Neural cell (in vitro differentiated cells): ENCODE measurements at regions not wholly inside any gene's neighbourhood (a gene's known extent, or its start where the extent isn't known, plus 50 kb on each side); places are given as distances from the start of the nearest gene placed in this dataset.

Source experiments
- H2AFZ ChIP-seq: fragments of 200-600, 300-800 bp; sonication (generic), shearing (Covaris generic); 2 replicates; pipeline ENCODE4 v1.6.0; 2014; ENCODE audit warnings: low read depth, mild to moderate bottlenecking, antibody characterized with exemption, low read length, moderate library complexity
- H3F3A ChIP-seq: fragments of 200-600 bp; shearing (Covaris generic); 2 replicates; pipeline ENCODE4 v1.6.1; 2016; ENCODE audit warnings: mild to moderate bottlenecking, moderate library complexity, mixed read lengths, antibody characterized with exemption, low read length; ENCODE audit not compliant: insufficient read depth, poor library complexity, severe bottlenecking
- H3K27ac ChIP-seq: fragments of 200-600, 300-800 bp; sonication (generic), shearing (Covaris generic); 2 replicates; pipeline ENCODE4 v1.5.1; 2014; ENCODE audit warnings: mild to moderate bottlenecking, low read length, moderate library complexity
- H3K27me3 ChIP-seq: fragments of 300-800, 200-600 bp; sonication (generic), shearing (Covaris generic); 2 replicates; pipeline ENCODE4 v1.6.0; 2014; ENCODE audit warnings: mild to moderate bottlenecking, low read depth, low read length, moderate library complexity; ENCODE audit not compliant: insufficient read depth
- H3K36me3 ChIP-seq: fragments of 300-800, 200-600 bp; sonication (generic), shearing (Covaris generic); 2 replicates; pipeline ENCODE4 v1.5.1; 2014; ENCODE audit warnings: mild to moderate bottlenecking, antibody characterized with exemption, low read length, moderate library complexity; ENCODE audit not compliant: insufficient read depth
- H3K4me2 ChIP-seq: fragments of 300-800, 200-600 bp; sonication (generic), shearing (Covaris generic); 2 replicates; pipeline ENCODE4 v1.6.0; 2014; ENCODE audit warnings: mild to moderate bottlenecking, low read length
- H3K4me3 ChIP-seq: fragments of 300-800, 200-600 bp; sonication (generic), shearing (Covaris generic); 2 replicates; pipeline ENCODE4 v1.5.1; 2014; ENCODE audit warnings: mild to moderate bottlenecking, low read length, moderate library complexity
- H3K79me2 ChIP-seq: fragments of 200-600 bp; shearing (Covaris generic); replicated peaks from 2 replicates; pipeline ENCODE4 v1.6.0; 2014; ENCODE audit warnings: mild to moderate bottlenecking, low read length, moderate library complexity; ENCODE audit not compliant: insufficient read depth
- H3K9ac ChIP-seq: fragments of 300-800, 200-600 bp; sonication (generic), shearing (Covaris generic); 2 replicates; pipeline ENCODE4 v1.6.1; 2016; ENCODE audit warnings: mild to moderate bottlenecking, low read length, mixed read lengths
- H3K9me2 ChIP-seq: fragments of 200-600 bp; shearing (Covaris generic); 2 replicates; pipeline ENCODE4 v1.6.1; 2016; ENCODE audit warnings: mild to moderate bottlenecking, low read length, mixed read lengths; ENCODE audit not compliant: insufficient read depth
- H3K9me3 ChIP-seq: fragments of 200-600, 300-800 bp; sonication (generic), shearing (Covaris generic); 2 replicates; pipeline ENCODE4 v1.6.1; 2016; ENCODE audit warnings: mild to moderate bottlenecking, mixed run types, low read length, moderate library complexity, mixed read lengths
- H4K20me1 ChIP-seq: fragments of 200-600 bp; shearing (Covaris generic); 2 replicates; pipeline ENCODE4 v1.6.1; 2016; ENCODE audit warnings: mild to moderate bottlenecking, mixed run types; ENCODE audit not compliant: insufficient read depth
- EP300 ChIP-seq: fragments of 450-650 bp; conservative IDR thresholded peaks from 2 replicates; pipeline ENCODE4 v1.6.1; 2014; ENCODE audit warnings: antibody characterized with exemption, mild to moderate bottlenecking, moderate library complexity; ENCODE audit not compliant: poor library complexity, severe bottlenecking
- EZH2 ChIP-seq: fragments of 200-600, 300-800 bp; shearing (Covaris generic), sonication (generic); IDR thresholded peaks from 2 replicates; pipeline ENCODE4 v1.6.1; 2014; ENCODE audit warnings: antibody characterized with exemption, low read length, borderline replicate concordance, mild to moderate bottlenecking; ENCODE audit not compliant: insufficient read depth, poor library complexity, severe bottlenecking
- MXI1 ChIP-seq: fragments of 450-650 bp; conservative IDR thresholded peaks from 2 replicates; pipeline ENCODE4 v1.6.1; 2014; ENCODE audit warnings: antibody characterized with exemption, mild to moderate bottlenecking; ENCODE audit not compliant: poor library complexity, severe bottlenecking
- POLR2AphosphoS5 ChIP-seq: IDR thresholded peaks from 2 replicates; pipeline ENCODE4 v1.6.1; 2012
- RAD21 ChIP-seq: fragments of 450-650 bp; conservative IDR thresholded peaks from 2 replicates; pipeline ENCODE4 v1.6.1; 2014; ENCODE audit warnings: antibody characterized with exemption, mild to moderate bottlenecking, moderate library complexity
- SMC3 ChIP-seq: fragments of 450-650 bp; conservative IDR thresholded peaks from 2 replicates; pipeline ENCODE4 v1.6.1; 2014; ENCODE audit warnings: antibody characterized with exemption, mild to moderate bottlenecking, moderate library complexity; ENCODE audit not compliant: poor library complexity
- TAF1 ChIP-seq: IDR thresholded peaks from 2 replicates; pipeline ENCODE4 v1.6.1; 2012; ENCODE audit warnings: low read depth
- TF ChIP-seq, protein P1 (sequence below): fragments of 450-650 bp; IDR thresholded peaks from 2 replicates; pipeline ENCODE4 v1.5.1; 2014; ENCODE audit warnings: antibody characterized with exemption, mild to moderate bottlenecking, moderate library complexity; ENCODE audit not compliant: poor library complexity, severe bottlenecking
- TF ChIP-seq, protein P2 (sequence below): IDR thresholded peaks from 2 replicates; pipeline ENCODE4 v1.6.1; 2012; ENCODE audit warnings: borderline replicate concordance

DNA sequence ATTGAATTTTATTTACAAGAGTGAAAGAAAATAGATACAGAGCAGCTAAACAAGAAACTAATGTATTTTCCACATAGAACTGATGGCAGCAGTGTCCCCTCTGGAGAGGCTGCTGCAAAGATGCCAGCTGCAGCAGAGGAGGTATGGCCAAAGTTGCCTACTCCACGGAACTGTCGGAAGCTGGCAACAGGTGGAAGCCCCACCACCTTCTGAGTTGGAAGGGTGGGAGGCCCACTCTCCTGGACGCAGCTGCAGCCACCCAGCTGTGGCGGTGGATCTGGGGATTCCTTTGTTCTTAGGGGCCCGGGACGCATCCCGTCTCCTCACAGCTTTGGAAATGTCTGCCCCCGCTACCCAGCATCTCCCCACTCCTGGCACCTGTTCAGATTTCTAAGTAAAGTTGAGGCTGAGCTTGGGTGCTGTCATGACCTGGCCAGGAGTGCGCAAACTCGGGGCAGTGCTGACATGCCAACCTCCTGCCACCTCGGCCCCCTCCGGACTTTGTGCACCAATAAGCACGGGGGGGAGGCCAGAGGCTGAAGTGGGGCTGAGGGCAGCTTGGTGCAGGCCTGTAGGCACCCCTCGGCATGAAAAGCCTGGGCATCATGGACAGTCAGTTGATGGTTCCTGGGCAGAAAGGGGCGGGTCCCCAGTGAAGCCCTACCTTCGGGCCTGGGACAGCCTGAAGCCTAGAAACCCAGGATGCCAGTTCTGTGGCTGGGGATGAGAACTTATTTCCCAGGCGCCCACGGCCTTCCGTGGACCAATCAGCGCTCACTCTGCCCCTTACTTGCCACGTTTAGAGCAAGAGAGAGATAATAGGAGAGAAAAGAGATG is 1071.4 kb downstream of the JRKL start:
- H3K36me3 ChIP-seq = no peaks in the 10 kb centered on the region
- H3K4me3 ChIP-seq = no peak overlapping the region
- H3K27ac ChIP-seq = no peak overlapping the region
- no peaks in the 10 kb centered on the region for H3K9me2 ChIP-seq
- H3K79me2 ChIP-seq = no peaks in the 10 kb centered on the region
- no peaks in the 10 kb centered on the region for H3K27me3 ChIP-seq
- TF ChIP-seq SMC3 (no peak), RAD21 (no peak), MXI1 (no peak), TAF1 (no peak), EP300 (no peak), EZH2 (no peak), POLR2AphosphoS5 (no peak)
- TF ChIP-seq, protein P1, sequence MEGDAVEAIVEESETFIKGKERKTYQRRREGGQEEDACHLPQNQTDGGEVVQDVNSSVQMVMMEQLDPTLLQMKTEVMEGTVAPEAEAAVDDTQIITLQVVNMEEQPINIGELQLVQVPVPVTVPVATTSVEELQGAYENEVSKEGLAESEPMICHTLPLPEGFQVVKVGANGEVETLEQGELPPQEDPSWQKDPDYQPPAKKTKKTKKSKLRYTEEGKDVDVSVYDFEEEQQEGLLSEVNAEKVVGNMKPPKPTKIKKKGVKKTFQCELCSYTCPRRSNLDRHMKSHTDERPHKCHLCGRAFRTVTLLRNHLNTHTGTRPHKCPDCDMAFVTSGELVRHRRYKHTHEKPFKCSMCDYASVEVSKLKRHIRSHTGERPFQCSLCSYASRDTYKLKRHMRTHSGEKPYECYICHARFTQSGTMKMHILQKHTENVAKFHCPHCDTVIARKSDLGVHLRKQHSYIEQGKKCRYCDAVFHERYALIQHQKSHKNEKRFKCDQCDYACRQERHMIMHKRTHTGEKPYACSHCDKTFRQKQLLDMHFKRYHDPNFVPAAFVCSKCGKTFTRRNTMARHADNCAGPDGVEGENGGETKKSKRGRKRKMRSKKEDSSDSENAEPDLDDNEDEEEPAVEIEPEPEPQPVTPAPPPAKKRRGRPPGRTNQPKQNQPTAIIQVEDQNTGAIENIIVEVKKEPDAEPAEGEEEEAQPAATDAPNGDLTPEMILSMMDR = no peak
- TF ChIP-seq, protein P2, sequence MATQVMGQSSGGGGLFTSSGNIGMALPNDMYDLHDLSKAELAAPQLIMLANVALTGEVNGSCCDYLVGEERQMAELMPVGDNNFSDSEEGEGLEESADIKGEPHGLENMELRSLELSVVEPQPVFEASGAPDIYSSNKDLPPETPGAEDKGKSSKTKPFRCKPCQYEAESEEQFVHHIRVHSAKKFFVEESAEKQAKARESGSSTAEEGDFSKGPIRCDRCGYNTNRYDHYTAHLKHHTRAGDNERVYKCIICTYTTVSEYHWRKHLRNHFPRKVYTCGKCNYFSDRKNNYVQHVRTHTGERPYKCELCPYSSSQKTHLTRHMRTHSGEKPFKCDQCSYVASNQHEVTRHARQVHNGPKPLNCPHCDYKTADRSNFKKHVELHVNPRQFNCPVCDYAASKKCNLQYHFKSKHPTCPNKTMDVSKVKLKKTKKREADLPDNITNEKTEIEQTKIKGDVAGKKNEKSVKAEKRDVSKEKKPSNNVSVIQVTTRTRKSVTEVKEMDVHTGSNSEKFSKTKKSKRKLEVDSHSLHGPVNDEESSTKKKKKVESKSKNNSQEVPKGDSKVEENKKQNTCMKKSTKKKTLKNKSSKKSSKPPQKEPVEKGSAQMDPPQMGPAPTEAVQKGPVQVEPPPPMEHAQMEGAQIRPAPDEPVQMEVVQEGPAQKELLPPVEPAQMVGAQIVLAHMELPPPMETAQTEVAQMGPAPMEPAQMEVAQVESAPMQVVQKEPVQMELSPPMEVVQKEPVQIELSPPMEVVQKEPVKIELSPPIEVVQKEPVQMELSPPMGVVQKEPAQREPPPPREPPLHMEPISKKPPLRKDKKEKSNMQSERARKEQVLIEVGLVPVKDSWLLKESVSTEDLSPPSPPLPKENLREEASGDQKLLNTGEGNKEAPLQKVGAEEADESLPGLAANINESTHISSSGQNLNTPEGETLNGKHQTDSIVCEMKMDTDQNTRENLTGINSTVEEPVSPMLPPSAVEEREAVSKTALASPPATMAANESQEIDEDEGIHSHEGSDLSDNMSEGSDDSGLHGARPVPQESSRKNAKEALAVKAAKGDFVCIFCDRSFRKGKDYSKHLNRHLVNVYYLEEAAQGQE = no peak
- no peak overlapping the region for H2AFZ ChIP-seq
- no peaks in the 10 kb centered on the region for H4K20me1 ChIP-seq
- no peak overlapping the region for H3K4me2 ChIP-seq
- H3K9me3 ChIP-seq = no peaks in the 10 kb centered on the region
- no peak overlapping the region for H3K9ac ChIP-seq
- no peaks in the 10 kb centered on the region for H3F3A ChIP-seq

DNA sequence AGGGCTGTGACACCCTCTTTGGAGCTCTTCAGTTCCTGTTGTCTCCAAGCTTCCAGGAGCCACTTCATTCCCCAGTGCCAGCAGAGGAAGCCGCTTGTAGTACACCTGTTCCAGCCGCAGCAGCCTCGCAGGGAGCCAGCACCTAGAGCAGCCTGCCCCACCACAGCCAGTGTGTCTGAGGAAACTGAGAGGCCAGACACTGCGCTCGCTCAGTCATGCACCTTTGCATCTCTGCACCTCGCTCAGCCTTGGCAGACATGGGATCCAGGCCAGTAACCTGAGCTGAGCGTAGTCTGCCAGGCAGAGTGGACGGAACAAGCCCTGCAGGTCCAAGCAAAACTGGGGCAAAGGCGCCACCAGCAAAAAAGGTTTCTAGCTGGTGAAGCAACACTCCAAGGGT is 1072.1 kb downstream of the JRKL start:
- Histone ChIP-seq H3K9me2 (no peaks in the 10 kb centered on the region), H3K79me2 (no peaks in the 10 kb centered on the region), H2AFZ (no peak overlapping the region), H3K27ac (no peak overlapping the region), H3K9me3 (no peaks in the 10 kb centered on the region), H3K4me3 (no peak overlapping the region), H4K20me1 (no peaks in the 10 kb centered on the region), H3K36me3 (no peaks in the 10 kb centered on the region), H3K27me3 (no peaks in the 10 kb centered on the region), H3F3A (no peaks in the 10 kb centered on the region), H3K9ac (no peak overlapping the region), H3K4me2 (no peak overlapping the region)
- TF ChIP-seq, protein P2 = no peak
- TF ChIP-seq EZH2 = no peak
- TF ChIP-seq MXI1 = no peak
- TF ChIP-seq, protein P1 = no peak
- TF ChIP-seq POLR2AphosphoS5 = no peak
- TF ChIP-seq RAD21 = no peak
- no peak for TF ChIP-seq TAF1
- TF ChIP-seq SMC3 = no peak
- no peak for TF ChIP-seq EP300
